ENCODE measurements at regions not wholly inside any gene's neighbourhood (a gene's known extent, or its start where the extent isn't known, plus 50 kb on each side); places are given as distances from the start of the nearest gene placed in this dataset.

DNA sequence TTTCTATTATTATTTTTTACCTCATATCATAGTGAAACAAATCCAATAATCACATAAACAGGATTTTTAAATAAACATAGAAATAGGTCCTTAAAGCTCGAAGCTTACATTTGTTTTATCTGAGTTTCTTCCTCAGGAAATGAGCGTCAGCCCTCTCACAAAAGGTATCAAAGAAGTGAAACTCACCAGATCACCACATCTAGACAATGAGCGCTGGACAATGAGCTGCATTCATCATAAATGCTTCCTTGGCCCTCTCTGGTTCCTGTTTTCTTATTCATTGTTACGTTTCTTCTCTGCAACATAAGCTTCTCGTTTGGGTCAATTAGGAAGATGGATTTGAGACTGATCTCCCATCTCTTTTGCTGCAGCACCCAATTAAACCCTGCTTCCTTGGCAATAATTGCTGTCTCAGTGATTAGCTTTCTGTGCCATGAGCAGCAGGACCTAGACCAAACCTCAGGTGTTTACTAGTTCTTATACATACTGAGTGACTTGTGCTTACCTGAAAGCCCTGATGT lies 649.9 kb upstream of the LUZP2 start:
- TF ChIP-seq POLR2A (IDR thresholded peaks at IDR 0.05), result no peak
- TF ChIP-seq, protein P1, sequence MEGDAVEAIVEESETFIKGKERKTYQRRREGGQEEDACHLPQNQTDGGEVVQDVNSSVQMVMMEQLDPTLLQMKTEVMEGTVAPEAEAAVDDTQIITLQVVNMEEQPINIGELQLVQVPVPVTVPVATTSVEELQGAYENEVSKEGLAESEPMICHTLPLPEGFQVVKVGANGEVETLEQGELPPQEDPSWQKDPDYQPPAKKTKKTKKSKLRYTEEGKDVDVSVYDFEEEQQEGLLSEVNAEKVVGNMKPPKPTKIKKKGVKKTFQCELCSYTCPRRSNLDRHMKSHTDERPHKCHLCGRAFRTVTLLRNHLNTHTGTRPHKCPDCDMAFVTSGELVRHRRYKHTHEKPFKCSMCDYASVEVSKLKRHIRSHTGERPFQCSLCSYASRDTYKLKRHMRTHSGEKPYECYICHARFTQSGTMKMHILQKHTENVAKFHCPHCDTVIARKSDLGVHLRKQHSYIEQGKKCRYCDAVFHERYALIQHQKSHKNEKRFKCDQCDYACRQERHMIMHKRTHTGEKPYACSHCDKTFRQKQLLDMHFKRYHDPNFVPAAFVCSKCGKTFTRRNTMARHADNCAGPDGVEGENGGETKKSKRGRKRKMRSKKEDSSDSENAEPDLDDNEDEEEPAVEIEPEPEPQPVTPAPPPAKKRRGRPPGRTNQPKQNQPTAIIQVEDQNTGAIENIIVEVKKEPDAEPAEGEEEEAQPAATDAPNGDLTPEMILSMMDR (IDR thresholded peaks at IDR 0.05 in 4 of 5, conservative IDR thresholded peaks at IDR 0.05 in 1 of 5), result no peak
- intact Hi-C loops (cut with DNase I; ENCODE audit: low total_unique reads), result no loop called here
- H3K4me3 ChIP-seq, result no peak overlapping the region
- no peak overlapping the region for H3K27ac ChIP-seq
- H3K9me3 ChIP-seq, result no peaks in the 10 kb centered on the region
- no peaks in the 10 kb centered on the region for H3K4me1 ChIP-seq
- no peaks in the 10 kb centered on the region for H3K27me3 ChIP-seq
- H3K36me3 ChIP-seq, result no peaks in the 10 kb centered on the region
- no peak for DNase-seq
- ATAC-seq, result no peak
- in situ Hi-C loops (cut with MboI; ENCODE audit: low sequenced_read_pairs in 4 of 4), result no loop called here

DNA sequence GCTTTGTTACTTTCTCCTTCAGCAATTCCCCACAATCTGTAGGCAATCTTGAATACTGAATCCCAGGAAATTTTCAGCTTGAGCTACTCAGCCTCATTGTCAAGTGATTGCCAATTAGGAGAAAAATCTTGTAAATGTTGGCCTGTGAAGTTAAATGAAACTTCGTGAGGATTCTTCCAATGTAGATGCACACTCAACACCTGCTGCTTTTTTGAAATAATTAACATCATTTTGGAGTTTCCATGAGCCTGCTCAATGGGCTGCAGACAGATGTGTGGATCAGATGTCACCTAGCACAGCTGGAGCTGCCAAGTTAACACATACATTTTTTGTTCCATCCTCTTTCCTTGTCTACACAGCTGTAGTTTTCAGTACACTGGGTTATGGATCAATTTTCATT lies 645.6 kb upstream of the LUZP2 start:
- TF ChIP-seq POLR2A (IDR thresholded peaks at IDR 0.05), result no peak
- TF ChIP-seq, protein P1 (IDR thresholded peaks at IDR 0.05 in 4 of 5, conservative IDR thresholded peaks at IDR 0.05 in 1 of 5), result no peak
- Histone ChIP-seq H3K4me1 (no peaks in the 10 kb centered on the region), H3K9me3 (no peaks in the 10 kb centered on the region), H3K36me3 (no peaks in the 10 kb centered on the region), H3K27me3 (no peaks in the 10 kb centered on the region), H3K27ac (no peak overlapping the region), H3K4me3 (no peak overlapping the region)
- in situ Hi-C loops (cut with MboI; ENCODE audit: low sequenced_read_pairs in 4 of 4), result no loop called here
- no peak for DNase-seq
- intact Hi-C loops (cut with DNase I; ENCODE audit: low total_unique reads), result no loop called here
- no peak for ATAC-seq

DNA sequence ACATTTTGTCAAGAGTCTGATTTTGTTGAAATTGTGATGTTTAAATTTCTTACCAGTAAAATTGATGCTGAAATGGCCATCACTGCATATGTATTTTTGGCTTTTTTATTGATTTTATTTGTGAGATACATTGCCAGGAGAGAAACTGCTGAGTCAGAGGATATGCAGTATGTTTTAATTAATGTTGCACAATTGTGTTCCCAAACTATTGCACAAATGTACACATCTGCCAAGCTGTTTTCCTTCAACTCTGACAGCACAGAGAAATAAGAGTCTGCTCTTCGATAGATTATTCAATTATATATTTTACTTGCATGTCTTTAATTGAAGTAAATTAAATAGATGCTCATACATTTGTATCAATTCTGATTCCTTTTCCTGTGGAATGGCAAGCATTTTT lies 640.2 kb upstream of the LUZP2 start:
- ATAC-seq (no peak), DNase-seq (no peak)
- Histone ChIP-seq H3K27ac (no peak overlapping the region), H3K27me3 (no peaks in the 10 kb centered on the region), H3K9me3 (no peaks in the 10 kb centered on the region), H3K4me1 (no peaks in the 10 kb centered on the region), H3K36me3 (no peaks in the 10 kb centered on the region), H3K4me3 (no peak overlapping the region)
- in situ Hi-C loops (cut with MboI; ENCODE audit: low sequenced_read_pairs in 4 of 4) (no loop called here), intact Hi-C loops (cut with DNase I; ENCODE audit: low total_unique reads) (no loop called here)
- TF ChIP-seq, protein P1 (IDR thresholded peaks at IDR 0.05 in 4 of 5, conservative IDR thresholded peaks at IDR 0.05 in 1 of 5), result no peak
- no peak for TF ChIP-seq POLR2A (IDR thresholded peaks at IDR 0.05)

DNA sequence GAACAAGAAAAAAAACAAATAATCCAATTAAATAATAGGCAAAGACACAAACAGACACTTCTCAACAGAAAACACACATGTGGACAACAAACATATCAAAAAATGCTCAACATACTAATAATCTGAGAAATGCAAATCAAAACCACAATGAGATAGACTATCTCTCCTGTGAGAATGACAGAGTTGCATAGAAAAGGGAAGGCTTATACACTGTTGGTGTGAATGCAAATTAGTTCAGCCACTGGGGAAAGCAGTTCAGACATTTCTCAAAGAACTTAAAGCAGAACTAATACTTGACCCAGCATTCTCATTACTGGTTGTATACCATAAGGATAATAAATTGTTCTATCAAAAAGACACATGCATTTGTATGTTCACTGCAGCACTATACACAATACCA lies 637.8 kb upstream of the LUZP2 start:
- no peak for TF ChIP-seq POLR2A (IDR thresholded peaks at IDR 0.05)
- TF ChIP-seq, protein P1 (IDR thresholded peaks at IDR 0.05 in 4 of 5, conservative IDR thresholded peaks at IDR 0.05 in 1 of 5), result no peak
- Histone ChIP-seq H3K27ac (no peak overlapping the region), H3K4me1 (no peaks in the 10 kb centered on the region), H3K27me3 (no peaks in the 10 kb centered on the region), H3K4me3 (no peak overlapping the region), H3K36me3 (no peaks in the 10 kb centered on the region), H3K9me3 (no peaks in the 10 kb centered on the region)
- in situ Hi-C loops (cut with MboI; ENCODE audit: low sequenced_read_pairs in 4 of 4), result no loop called here
- intact Hi-C loops (cut with DNase I; ENCODE audit: low total_unique reads), result no loop called here
- ATAC-seq (no peak), DNase-seq (no peak)

DNA sequence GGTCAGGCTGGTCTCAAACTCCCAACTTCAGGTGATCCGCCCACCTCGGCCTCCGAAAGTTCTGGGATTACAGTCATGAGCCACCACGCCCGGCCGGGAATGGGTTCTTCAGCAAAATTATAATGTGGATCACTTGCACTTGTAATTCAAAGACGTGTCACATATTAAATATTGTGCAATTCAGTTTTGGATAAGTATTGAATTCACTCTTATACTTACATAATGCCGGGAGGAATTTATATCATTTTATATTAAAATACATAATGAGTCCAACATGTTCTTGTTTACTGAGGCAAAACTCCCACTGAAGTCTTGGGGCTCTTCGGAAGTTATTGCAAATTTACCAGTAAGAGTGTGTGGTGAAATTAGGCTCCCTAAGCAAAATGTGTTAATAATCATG lies 635.2 kb upstream of the LUZP2 start:
- DNase-seq (no peak), ATAC-seq (no peak)
- Histone ChIP-seq H3K9me3 (no peaks in the 10 kb centered on the region), H3K4me3 (no peak overlapping the region), H3K27ac (no peak overlapping the region), H3K36me3 (no peaks in the 10 kb centered on the region), H3K27me3 (no peaks in the 10 kb centered on the region), H3K4me1 (no peaks in the 10 kb centered on the region)
- intact Hi-C loops (cut with DNase I; ENCODE audit: low total_unique reads) (no loop called here), in situ Hi-C loops (cut with MboI; ENCODE audit: low sequenced_read_pairs in 4 of 4) (no loop called here)
- no peak for TF ChIP-seq POLR2A (IDR thresholded peaks at IDR 0.05)
- TF ChIP-seq, protein P1 (IDR thresholded peaks at IDR 0.05 in 4 of 5, conservative IDR thresholded peaks at IDR 0.05 in 1 of 5), result no peak
